GM12878 (cell line): ENCODE measurements at regions not wholly inside any gene's neighbourhood (a gene's known extent, or its start where the extent isn't known, plus 50 kb on each side); places are given as distances from the start of the nearest gene placed in this dataset.

Experiments
- ATAC-seq: fragments of 200-7000 bp; cut with Tn5 transposase; 3 replicates; pipeline ENCODE4 v1.9.1; 2020; ENCODE audit warnings: mild to moderate bottlenecking, moderate library complexity
- BruUV-seq: library from RNA; stranded (reverse); fragments of 400-500 nt; replicated peaks from 2 replicates; lab custom pipeline; 2021; lab: Mats Ljungman, UMichigan
- CTCF ChIA-PET: fragments of 300-600 bp; sonication (Branson Sonifier 250); formaldehyde crosslinking; extraction: SDS; loops from one replicate; lab custom pipeline; 2021; ENCODE audit warnings: inconsistent platforms; lab: Yijun Ruan, JAX
- POLR2A ChIA-PET: fragments of 350-600 bp; formaldehyde crosslinking; extraction: SDS; loops from one replicate; lab custom pipeline; 2021; ENCODE audit warnings: inconsistent platforms; lab: Charles Lee
- RAD21 ChIA-PET: fragments of 300-600 bp; sonication (Branson Sonifier 250); formaldehyde crosslinking; loops from one replicate; lab custom pipeline; 2023; ENCODE audit warnings: antibody characterized with exemption; ENCODE audit not compliant: unreplicated experiment; lab: Charles Lee
- SMC1A ChIA-PET: fragments of 300-600 bp; sonication (Branson Sonifier 250); formaldehyde crosslinking; loops from one replicate; lab custom pipeline; 2023; ENCODE audit not compliant: unreplicated experiment, uncharacterized antibody; lab: Charles Lee
- DNase-seq: peaks from one replicate; pipeline ENCODE4 v3.0.0-alpha.2; 2011; ENCODE audit warnings: low read depth, low spot score
- FAIRE-seq: peaks from 3 replicates; lab custom pipeline; 2011; peaks lifted over from hg19 to GRCh38; lab: Jason Lieb, UNC
- H2AFZ ChIP-seq: 2 replicates; pipeline ENCODE4 v1.6.0; 2011; ENCODE audit warnings: low read depth, low read length, control low read depth; ENCODE audit not compliant: control insufficient read depth
- H3K27ac ChIP-seq: 2 replicates; pipeline ENCODE4 v1.5.1; 2011; ENCODE audit warnings: control low read depth; ENCODE audit not compliant: control insufficient read depth, insufficient read depth
- H3K27me3 ChIP-seq, 2 experiments: replicated peaks in 1 of 2; 2 replicates each; pipeline versions ENCODE4 v1.6.0 to v1.6.1; 2011; ENCODE audit warnings: low read length in 1 of 2; ENCODE audit not compliant: control insufficient read depth in 2 of 2, insufficient read depth in 2 of 2
- H3K36me3 ChIP-seq, 2 experiments: 2 replicates each; pipeline ENCODE4 v1.5.1; 2011; ENCODE audit warnings: low read length in 1 of 2; ENCODE audit not compliant: control insufficient read depth in 2 of 2, insufficient read depth in 2 of 2
- H3K4me1 ChIP-seq: 2 replicates; pipeline ENCODE4 v1.6.1; 2011; ENCODE audit warnings: mild to moderate bottlenecking, low read length, moderate library complexity, mixed read lengths; ENCODE audit not compliant: control insufficient read depth, insufficient read depth
- H3K4me2 ChIP-seq: 2 replicates; pipeline ENCODE4 v1.6.0; 2011; ENCODE audit warnings: control low read depth; ENCODE audit not compliant: control insufficient read depth, insufficient read depth
- H3K4me3 ChIP-seq: fragments of 200-600 bp; sonication (generic); 2 replicates; pipeline ENCODE4 v1.5.1; 2016
- H3K79me2 ChIP-seq: 2 replicates; pipeline ENCODE4 v1.6.0; 2011; ENCODE audit warnings: low read length; ENCODE audit not compliant: control insufficient read depth, insufficient read depth
- H3K9ac ChIP-seq: 2 replicates; pipeline ENCODE4 v1.8.0; 2011; ENCODE audit warnings: low read length, control low read depth, mixed read lengths; ENCODE audit not compliant: control insufficient read depth, insufficient read depth
- H3K9me3 ChIP-seq: replicated peaks from 3 replicates; pipeline ENCODE4 v1.5.1; 2011; ENCODE audit warnings: mild to moderate bottlenecking, low read length; ENCODE audit not compliant: control insufficient read depth, insufficient read depth
- H4K20me1 ChIP-seq: 2 replicates; pipeline ENCODE4 v1.6.0; 2011; ENCODE audit not compliant: control insufficient read depth, insufficient read depth
- EED ChIP-seq: sonication (generic); IDR thresholded peaks from 2 replicates; pipeline ENCODE4 v1.6.1; 2016; ENCODE audit warnings: antibody characterized with exemption, low read depth
- HCFC1 ChIP-seq: fragments of 150-350 bp; IDR thresholded peaks from 2 replicates; pipeline ENCODE4 v1.6.1; 2014; ENCODE audit warnings: low read length
- MTA3 ChIP-seq: IDR thresholded peaks from 2 replicates; pipeline ENCODE4 v1.6.1; 2012; ENCODE audit warnings: low read length, inconsistent platforms, borderline replicate concordance
- SREBF1 ChIP-seq: IDR thresholded peaks from 2 replicates; pipeline ENCODE4 v1.6.1; 2012; ENCODE audit warnings: mild to moderate bottlenecking, low read length
- WGBS: methylation state at CpG from one replicate; pipeline ENCODE4 v1.1.6; 2016; ENCODE audit warnings: low lambda C conversion rate; ENCODE audit not compliant: insufficient replicate concordance, insufficient coverage; ENCODE audit errors: missing lambda C conversion rate; 5-methylcytosine and 5-hydroxymethylcytosine counted together
- in situ Hi-C: fragments of 300-500 bp; cut with MboI; formaldehyde crosslinking; loops from 9 replicates; pipeline ENCODE4 v1.14.3; 2018; ENCODE audit warnings: mixed read lengths
- intact Hi-C: fragments of 100-400 bp; cut with micrococcal nuclease; formaldehyde crosslinking; loops from one replicate; pipeline ENCODE4 v1.14.2; 2022; ENCODE audit not compliant: unreplicated experiment

DNA sequence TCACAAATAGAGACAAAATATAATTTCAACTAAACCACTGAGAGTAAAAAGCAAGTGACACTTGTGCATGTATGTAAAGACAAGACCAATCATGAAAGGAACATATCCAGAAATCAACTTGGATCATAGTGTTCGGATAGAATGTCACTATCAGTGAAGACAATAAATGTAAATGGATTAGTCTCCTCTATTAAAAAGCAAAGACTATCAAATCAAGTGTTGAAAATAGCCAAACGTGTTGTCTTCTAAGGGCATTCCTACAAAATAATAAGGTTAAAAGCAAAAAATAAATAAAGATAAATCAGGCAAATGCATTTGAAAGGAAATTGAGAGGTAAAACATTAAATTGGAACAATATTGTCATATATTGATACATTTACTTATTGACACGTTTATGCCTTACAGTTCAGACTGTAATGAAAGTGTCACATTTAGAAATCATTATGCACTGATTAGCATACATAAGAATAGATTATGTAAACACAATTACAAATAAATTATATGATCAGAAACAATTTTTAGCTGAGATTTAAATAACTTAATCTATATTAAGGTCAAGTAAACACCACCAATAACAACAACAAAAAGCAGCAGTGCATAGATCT lies 1100.1 kb downstream of the BRD1 start:
- in situ Hi-C loops = no loop called here
- SMC1A ChIA-PET = no interaction called here
- intact Hi-C loops = no loop called here
- no peaks in the 10 kb centered on the region for H3K79me2 ChIP-seq
- no peak overlapping the region for H3K27ac ChIP-seq
- no TSS peak for BruUV-seq
- H3K27me3 ChIP-seq = no peaks in the 10 kb centered on the region
- H3K9ac ChIP-seq = no peak overlapping the region
- DNase-seq = no peak
- no peaks in the 10 kb centered on the region for H3K36me3 ChIP-seq
- no peak for FAIRE-seq
- H3K4me1 ChIP-seq = no peaks in the 10 kb centered on the region
- no peak overlapping the region for H2AFZ ChIP-seq
- TF ChIP-seq HCFC1 (no peak), MTA3 (no peak)
- no peaks in the 10 kb centered on the region for H4K20me1 ChIP-seq
- no peak overlapping the region for H3K4me2 ChIP-seq
- no peaks in the 10 kb centered on the region; the same call in 2 of the 3 replicates for H3K9me3 ChIP-seq
- no peak for ATAC-seq
- POLR2A ChIA-PET = no interaction called here
- WGBS = 1% methylated on average over 3 of the region's 3 CpGs
- RAD21 ChIA-PET = no interaction called here
- CTCF ChIA-PET = no interaction called here
- H3K4me3 ChIP-seq = no peak overlapping the region

GRCh38 chr22:48724899-48725298 lies 1102.8 kb downstream of the BRD1 start:
- no peak overlapping the region for H3K9ac ChIP-seq
- no peaks in the 10 kb centered on the region for H3K27me3 ChIP-seq
- intact Hi-C loops = no loop called here
- no peak overlapping the region for H3K27ac ChIP-seq
- H3K4me1 ChIP-seq = no peaks in the 10 kb centered on the region
- ChIA-PET SMC1A (no interaction called here), CTCF (no interaction called here), POLR2A (no interaction called here)
- 18% methylated on average over 12 of the region's 12 CpGs for WGBS
- no peak overlapping the region for H2AFZ ChIP-seq
- in situ Hi-C loops = no loop called here
- DNase-seq = no peak
- no peak overlapping the region for H3K4me3 ChIP-seq
- no peak for TF ChIP-seq EED
- TF ChIP-seq SREBF1 = no peak
- TF ChIP-seq, all 136 proteins: peak for 0
- ATAC-seq (no peak), FAIRE-seq (no peak)
- no peaks in the 10 kb centered on the region for H4K20me1 ChIP-seq
- H3K4me2 ChIP-seq = no peak overlapping the region
- no peaks in the 10 kb centered on the region for H3K36me3 ChIP-seq
- H3K9me3 ChIP-seq = no peaks in the 10 kb centered on the region; the same call in 1 of the 3 replicates
- RAD21 ChIA-PET = no interaction called here
- no TSS peak for BruUV-seq
- H3K79me2 ChIP-seq = no peaks in the 10 kb centered on the region
